ENCODE measurements at regions not wholly inside any gene's neighbourhood (a gene's known extent, or its start where the extent isn't known, plus 50 kb on each side); places are given as distances from the start of the nearest gene placed in this dataset.

DNA sequence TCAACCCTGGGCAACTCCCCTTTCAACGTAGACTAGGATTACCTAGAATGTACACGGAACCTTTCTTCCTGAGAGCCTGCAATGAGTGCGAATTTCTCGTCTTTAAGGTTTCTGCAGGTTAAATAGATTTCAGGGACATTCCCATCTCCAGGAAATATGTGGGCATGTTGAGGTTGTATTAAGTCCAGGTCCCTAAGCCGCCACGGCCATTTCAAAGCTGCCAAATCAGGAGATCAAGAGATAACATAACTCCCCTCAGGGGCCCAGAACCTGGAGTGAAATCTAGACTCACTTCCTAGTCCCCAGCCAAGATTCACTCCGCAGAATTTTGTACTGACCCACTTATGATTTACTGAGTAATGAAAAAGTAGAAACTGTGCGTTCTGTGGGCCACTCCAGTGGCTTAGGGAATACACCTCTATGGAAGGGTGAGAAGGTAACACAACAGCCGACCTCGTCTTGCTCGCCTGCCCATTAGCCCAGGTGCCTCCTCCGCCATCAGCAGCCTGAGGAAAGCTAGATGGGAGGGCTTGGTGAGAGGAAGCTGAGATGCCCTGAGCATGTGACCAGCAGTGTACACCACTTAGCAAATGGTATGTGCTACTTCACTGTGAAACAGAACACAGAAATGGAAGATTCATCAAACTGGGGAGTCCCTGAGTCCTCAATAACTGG lies 98.5 kb upstream of the SOX1 start:
- no peak for DNase-seq (ENCODE audit: low read depth)

- DNase-seq (ENCODE audit: low read depth) = no peak
Measured at GRCh38 chr13:111969551-111970135, 97.3 kb upstream of the SOX1 start.

DNA sequence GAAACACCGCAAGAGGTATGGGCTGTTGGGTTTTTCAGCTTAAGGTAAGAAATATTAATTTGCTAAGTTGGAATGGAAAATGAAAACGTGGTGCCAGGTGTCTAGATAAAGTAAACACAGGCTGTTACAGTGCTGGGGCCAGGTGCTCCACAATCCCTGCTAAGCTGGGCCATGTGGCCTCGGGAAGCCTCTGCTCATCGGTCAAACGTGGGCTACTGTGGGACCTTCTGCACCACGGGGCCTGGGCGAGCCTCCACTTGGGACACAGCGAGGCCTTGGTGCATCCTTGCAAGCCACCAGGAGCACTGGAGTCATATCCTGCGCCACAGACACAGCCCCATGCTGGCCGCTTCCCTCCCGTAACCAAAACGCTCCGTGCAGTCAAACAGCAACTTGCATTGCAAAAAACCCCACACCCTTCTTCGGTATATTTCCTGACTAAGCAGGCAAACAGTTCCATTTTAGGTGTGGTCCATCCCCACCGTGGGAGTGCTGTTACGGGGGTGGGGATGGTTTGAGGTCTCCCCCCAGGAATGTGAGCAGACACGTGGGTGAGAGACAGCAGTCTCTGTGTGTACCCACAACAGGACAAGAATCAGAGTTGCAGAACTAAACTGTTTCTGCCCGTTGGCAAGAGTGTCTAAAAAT lies 96.3 kb upstream of the SOX1 start:
- DNase-seq (ENCODE audit: low read depth) = peak; percentile 36

DNA sequence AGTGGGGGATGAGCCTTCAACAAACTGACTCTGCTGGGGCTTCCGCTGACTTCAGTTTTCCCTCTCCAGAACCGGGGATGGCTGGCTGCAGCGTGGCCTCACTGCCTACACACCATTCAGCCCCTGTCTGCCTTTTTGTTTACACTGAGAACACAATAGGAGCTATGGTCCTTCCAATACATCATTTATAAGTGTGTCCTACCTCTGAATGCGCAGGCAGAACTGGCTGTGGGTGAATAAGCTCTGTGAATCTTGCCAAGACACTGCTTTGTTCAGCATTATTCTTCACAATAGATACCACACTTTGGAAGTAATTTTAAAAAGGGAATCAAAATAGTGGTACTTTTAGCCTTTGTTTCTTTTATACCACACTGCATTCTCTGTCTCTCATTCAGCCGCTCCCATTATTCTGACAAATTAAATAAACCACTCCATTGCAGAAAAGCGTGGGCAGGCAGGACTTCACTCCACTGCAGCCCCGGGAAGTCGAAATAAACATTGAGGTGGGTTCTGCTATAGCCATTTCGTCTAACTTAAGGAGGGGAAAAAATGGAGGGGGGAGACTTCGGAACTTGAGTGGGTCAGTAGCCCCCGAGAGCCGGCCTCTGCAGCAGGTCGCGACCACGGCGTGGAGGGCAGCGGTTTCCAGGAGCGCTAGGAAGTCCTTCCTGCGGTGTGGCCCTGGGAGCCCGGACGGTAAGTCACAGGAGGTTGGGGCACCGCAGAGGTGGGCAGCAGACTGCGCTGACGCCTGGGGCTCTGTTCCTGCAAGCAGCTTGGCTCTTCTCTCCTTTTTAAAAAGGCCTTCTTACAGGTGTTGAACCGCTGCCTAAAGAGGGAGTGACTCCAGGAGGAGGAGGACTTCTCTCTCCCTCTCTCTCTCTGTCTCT lies 94.8 kb upstream of the SOX1 start:
- DNase-seq (ENCODE audit: low read depth) = no peak

- no peak for DNase-seq (ENCODE audit: low read depth)
Measured at GRCh38 chr13:111973186-111973585, 93.8 kb upstream of the SOX1 start.

DNA sequence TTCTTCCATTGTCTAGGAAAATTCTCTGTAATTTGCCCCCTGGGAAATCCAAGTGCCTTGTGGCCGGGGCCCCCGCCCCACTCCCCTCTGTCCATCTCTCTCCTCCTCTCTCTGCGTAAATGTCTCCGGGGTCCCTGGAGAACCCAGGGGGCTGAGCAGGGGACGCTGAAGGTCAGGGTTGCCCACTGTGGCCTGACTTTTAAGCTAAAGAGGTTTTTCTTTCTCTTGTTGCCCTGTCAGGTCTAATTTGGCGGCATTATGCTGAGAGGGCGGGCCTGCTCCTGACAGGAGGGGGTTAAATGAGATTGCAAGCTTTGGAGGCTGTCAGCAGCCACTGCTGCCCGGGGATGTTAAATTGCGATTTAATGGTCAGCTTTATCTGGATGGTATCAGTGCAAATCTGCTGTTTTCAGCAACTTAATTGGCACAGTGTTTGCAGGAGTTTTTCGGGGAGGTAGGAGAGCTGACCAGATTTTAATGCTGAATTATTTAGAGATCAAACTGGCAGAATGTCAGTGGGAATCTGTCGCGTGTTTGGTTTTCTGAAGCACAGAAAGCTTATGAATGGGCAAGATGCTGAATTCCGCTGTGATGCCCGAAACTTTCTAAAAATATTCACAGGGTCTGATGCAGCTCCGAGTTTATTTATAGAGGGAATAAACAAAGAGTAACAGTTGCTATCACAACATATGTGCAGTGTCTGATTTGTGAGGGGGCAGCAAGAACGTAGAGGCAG lies 93.2 kb upstream of the SOX1 start:
- no peak for DNase-seq (ENCODE audit: low read depth)

DNA sequence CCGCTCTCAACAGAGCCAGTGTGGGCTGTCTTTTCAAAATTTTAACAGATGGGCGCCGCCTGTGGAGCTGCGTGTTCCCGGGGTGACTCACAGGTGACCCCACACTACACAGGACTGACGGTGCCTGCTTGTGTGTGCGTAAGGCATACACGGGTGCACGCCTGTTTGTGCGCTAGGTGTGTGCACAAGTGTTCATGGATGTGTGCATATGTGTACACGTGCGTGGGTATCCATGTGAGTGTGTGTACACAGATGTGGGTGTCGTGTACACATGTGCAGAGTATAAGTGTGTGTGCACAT lies 92.7 kb upstream of the SOX1 start:
- no peak for DNase-seq (ENCODE audit: low read depth)

DNA sequence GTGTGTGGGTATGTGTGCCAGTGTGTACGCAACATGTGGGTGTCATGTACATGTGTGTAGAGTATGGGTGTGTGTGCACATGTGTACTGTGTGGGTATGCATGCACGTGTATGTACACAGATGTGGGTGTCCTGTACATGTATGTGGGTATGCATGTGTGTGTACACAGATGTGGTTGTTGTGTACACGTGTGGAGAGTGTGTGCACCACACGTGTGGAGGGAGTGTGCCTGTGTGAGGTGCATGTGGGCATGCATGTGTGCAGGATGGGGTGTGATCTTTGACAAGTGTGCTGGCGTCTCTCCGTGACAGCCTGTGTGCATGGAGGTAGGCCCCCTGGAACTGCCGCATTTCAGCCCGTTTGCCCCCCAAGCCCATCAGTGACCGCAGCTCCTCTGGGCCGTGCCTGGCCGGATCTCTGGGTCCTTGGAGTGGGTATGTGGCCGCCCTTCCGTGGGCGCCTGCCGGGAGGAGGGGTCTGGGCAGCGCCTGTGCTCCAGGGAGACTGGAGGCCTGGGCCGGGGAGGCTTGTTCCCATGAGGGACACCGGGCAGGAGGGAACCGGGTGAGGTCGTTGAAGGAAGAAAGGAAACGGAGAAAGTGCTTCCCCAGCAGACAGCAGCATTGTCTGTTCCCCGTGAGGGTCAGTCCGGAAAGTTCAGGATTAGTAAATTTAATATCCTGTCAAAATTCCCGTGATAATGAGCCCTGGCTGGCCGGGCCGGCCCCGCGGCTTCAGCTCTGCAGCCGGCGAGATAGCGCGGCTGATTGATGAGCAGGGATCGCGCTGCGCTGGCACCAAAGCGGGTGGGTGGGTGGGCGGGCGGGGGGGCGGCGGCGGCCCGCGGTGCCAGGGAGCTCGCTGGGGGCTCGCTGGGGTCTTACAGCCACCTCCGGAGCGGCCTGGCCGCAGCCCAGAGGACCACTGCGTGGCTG lies 91.1 kb upstream of the SOX1 start:
- DNase-seq (ENCODE audit: low read depth) = no peak

GRCh38 chr13:111976474-111977178 lies 90.3 kb upstream of the SOX1 start:
- no peak for DNase-seq (ENCODE audit: low read depth)

DNA sequence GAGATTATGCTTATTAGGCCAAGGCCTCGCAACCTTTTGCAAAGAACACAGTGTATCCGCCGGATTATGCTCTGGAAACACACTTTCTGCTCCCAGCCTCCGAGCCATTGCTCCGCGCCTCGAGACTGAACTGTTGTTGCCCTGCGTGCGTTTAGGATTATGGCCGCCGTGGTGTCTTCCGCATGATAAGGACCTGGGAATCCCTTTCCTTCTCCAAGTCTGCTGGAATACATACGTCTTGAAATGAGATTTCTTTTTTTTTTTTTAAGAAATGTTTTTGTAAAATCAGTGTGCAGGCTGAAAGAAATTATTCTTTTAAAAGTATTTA lies 89.8 kb upstream of the SOX1 start:
- no peak for DNase-seq (ENCODE audit: low read depth)

GRCh38 chr13:111978546-111978945 lies 88.4 kb upstream of the SOX1 start:
- no peak for DNase-seq (ENCODE audit: low read depth)

DNA sequence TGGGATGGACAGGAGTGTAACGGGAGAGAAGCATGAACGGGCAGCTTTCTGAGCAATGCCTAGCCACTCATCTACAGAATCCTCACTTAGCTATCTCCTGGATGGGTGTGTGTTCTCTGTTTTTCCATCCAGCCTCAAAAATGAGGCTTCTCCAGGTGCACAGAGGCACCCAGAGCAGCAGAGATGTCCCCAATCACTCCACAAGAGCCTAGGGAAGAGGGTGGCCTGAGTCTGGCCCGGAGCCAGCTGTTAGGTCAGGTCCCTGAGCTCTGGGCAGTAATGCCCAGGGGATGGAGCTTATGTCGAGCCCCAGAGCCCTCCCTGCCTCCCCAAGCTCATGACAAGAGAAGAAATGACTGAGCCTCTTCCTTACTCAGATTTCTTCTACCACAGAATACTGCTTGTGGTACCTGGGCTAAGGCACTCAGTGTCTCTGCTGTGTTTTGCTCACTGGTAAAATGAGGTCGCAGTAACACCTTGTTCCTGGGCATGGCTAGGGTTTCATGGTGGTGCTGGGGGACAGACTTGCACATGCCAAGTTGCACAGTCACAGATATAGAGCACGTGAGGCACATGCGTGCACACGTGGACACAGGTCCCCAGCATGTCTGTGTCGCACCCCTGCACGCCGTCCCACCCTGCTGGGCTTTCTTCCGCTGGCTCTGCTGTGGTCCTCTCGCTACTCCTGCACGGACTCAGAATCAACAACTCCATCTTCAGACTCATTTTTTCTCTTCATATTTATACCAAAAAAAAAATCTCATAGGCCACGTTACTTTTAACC lies 86.6 kb upstream of the SOX1 start:
- DNase-seq (ENCODE audit: low read depth) = no peak

GRCh38 chr13:111981006-111981405 lies 85.9 kb upstream of the SOX1 start:
- DNase-seq (ENCODE audit: low read depth) = no peak

- no peak for DNase-seq (ENCODE audit: low read depth)
Measured at GRCh38 chr13:111981446-111982165, 85.3 kb upstream of the SOX1 start.

DNA sequence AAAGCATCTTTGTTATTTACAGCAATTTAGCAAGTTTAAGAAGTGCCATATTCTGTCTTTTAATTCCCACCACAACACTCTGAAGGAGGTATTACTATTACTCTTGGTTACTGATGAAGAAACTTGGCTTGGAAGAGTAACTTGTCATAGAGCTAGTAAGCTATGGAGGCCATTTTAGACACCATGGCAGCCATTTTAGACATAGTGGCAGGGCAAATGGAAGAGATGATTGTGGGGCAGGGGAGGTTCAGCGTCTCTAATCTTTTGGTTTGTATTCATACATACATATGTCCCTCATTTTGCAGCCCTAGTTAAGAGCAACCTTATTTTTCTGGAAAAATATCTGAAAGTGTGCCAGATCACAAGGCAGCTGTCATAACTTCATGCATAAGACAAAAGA lies 82.6 kb upstream of the SOX1 start:
- DNase-seq (ENCODE audit: low read depth) = no peak

DNA sequence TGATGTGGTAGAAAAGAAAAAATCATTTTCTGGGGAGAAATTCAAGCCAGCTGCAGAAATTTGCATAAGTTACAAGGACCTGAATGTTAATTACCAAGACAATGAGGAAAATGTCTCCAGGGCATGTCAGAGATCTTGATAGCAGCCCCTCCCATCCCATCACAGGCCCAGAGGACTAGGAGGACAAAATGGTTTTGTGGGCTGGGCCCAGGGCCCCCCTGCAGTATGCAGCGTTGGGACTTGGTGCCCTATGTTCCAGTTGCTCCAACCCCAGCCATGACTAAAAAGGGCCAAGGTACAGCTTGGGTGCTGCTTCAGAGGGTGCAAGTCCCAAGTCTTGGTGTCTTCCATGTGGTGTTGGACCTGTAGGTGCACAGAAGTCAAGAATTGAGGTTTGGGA lies 76.6 kb upstream of the SOX1 start:
- no peak for DNase-seq (ENCODE audit: low read depth)

DNA sequence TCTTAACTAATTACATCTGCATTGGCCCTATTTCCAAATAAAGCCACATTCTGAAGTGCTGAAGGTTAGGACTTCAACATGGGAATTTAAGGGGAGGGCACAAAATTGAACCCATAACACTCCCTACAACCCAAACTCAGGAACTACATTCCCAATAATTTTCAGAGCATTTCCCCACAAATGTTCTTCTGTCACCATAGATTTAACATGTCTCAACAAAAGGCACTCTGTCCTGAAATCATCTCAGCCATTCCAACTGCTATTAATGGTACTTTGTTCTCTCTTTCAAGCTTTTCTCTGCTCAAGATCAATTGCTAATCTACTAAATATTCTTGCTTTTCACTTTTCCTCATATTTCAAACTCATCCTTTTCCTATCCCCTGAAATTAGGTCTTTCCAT lies 74.0 kb upstream of the SOX1 start:
- no peak for DNase-seq (ENCODE audit: low read depth)

GRCh38 chr13:111993691-111994090 lies 73.3 kb upstream of the SOX1 start:
- no peak for DNase-seq (ENCODE audit: low read depth)

DNA sequence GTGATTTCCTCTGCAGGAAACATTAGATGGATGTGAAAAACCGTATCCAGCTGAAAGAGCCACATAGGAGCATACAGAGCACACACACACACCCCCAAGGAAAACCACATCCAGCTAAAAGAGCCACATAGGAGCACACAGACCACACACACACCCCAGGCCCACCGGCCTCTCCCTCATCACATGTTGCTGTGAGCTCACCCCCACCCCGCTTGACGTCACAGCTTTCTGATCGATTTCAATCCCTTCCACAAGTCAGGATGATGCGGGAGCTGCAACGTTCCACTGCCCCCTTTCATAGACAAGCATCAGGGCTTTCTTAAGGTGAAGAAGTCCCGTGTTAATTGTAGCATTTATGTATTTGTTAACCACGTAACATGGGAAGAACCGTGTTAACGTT lies 72.4 kb upstream of the SOX1 start:
- DNase-seq (ENCODE audit: low read depth) = no peak

Data from Daoy (cell line).